HepG2 (cell line): ENCODE measurements at regions not wholly inside any gene's neighbourhood (a gene's known extent, or its start where the extent isn't known, plus 50 kb on each side); places are given as distances from the start of the nearest gene placed in this dataset.

Experiments used
- ATAC-seq: fragments of 200-7000 bp; cut with Tn5 transposase; 3 replicates; pipeline ENCODE4 v1.9.1; 2020; ENCODE audit warnings: mild to moderate bottlenecking, moderate library complexity
- BruUV-seq: library from RNA; stranded (reverse); fragments of 400-500 nt; replicated peaks from 2 replicates; lab custom pipeline; 2021; lab: Mats Ljungman, UMichigan
- CTCF ChIA-PET: fragments of 300-600 bp; formaldehyde crosslinking; extraction: SDS; loops from one replicate; lab custom pipeline; 2021; ENCODE audit warnings: low total read pairs, inconsistent platforms, low intra/inter-chr PET ratio; lab: Yijun Ruan, JAX
- POLR2A ChIA-PET: fragments of 350-600 bp; sonication (Branson Sonifier 250); formaldehyde crosslinking; loops from one replicate; lab custom pipeline; 2020; ENCODE audit warnings: antibody characterized with exemption, inconsistent platforms; lab: Yijun Ruan, JAX
- DNase-seq: peaks from one replicate; pipeline ENCODE4 v3.0.0-alpha.2; 2015; ENCODE audit warnings: low spot score
- FAIRE-seq: peaks from 3 replicates; lab custom pipeline; 2011; peaks lifted over from hg19 to GRCh38; lab: Jason Lieb, UNC
- H2AFZ ChIP-seq: one replicate; pipeline ENCODE4 v1.6.1; 2011; ENCODE audit warnings: low read length, inconsistent platforms
- H3K27ac ChIP-seq: fragments of 300-600 bp; 3 replicates; pipeline ENCODE4 v1.8.0; 2011; ENCODE audit warnings: mixed run types, mild to moderate bottlenecking, mixed read lengths, low read length, inconsistent platforms; ENCODE audit not compliant: insufficient read depth; ENCODE audit errors: extremely low read length
- H3K27me3 ChIP-seq, 2 experiments: fragments of 200-600 bp in 1 of 2; 2 replicates in 1 of 2; 3 replicates in 1 of 2; pipeline versions ENCODE4 v1.6.0 to v1.8.0; 2011; ENCODE audit warnings: low read length in 2 of 2, mild to moderate bottlenecking in 2 of 2, moderate library complexity in 2 of 2, inconsistent platforms in 1 of 2; ENCODE audit not compliant: insufficient read depth in 2 of 2, control insufficient read depth in 1 of 2
- H3K36me3 ChIP-seq, 2 experiments: fragments of 200-600 bp in 1 of 2; replicated peaks in 1 of 2; 2 replicates in 1 of 2; 3 replicates in 1 of 2; pipeline versions ENCODE4 v1.5.1 to v1.8.0; 2011; ENCODE audit warnings: low read length in 2 of 2, inconsistent platforms in 1 of 2; ENCODE audit not compliant: insufficient read depth in 2 of 2, control insufficient read depth in 1 of 2
- H3K4me1 ChIP-seq: 2 replicates; pipeline ENCODE4 v1.5.1; 2012; ENCODE audit warnings: low read length, inconsistent platforms; ENCODE audit not compliant: insufficient read depth
- H3K4me2 ChIP-seq: 2 replicates; pipeline ENCODE4 v1.6.0; 2011; ENCODE audit warnings: low read depth, low read length, inconsistent platforms
- H3K4me3 ChIP-seq, 3 experiments: fragments of 200-600 bp in 1 of 3; sonication (generic), shearing (Covaris generic) in 1 of 3; replicated peaks in 1 of 3; 2 replicates each; pipeline ENCODE4 v1.5.1; 2011 to 2016; ENCODE audit warnings: low read length in 3 of 3, inconsistent platforms in 2 of 3, low read depth in 2 of 3, mild to moderate bottlenecking in 2 of 3, control low read depth in 1 of 3, mixed read lengths in 1 of 3; ENCODE audit not compliant: insufficient read depth in 1 of 3
- H3K79me2 ChIP-seq: one replicate; pipeline ENCODE4 v1.6.1; 2011; ENCODE audit warnings: low read length, inconsistent platforms; ENCODE audit not compliant: insufficient read depth
- H3K9ac ChIP-seq: 2 replicates; pipeline ENCODE4 v1.6.0; 2011; ENCODE audit warnings: mild to moderate bottlenecking, low read depth, low read length, inconsistent platforms; ENCODE audit not compliant: insufficient read depth
- H3K9me3 ChIP-seq: 2 replicates; pipeline ENCODE4 v1.5.1; 2012; ENCODE audit warnings: mild to moderate bottlenecking, low read length
- H4K20me1 ChIP-seq: 2 replicates; pipeline ENCODE4 v1.6.0; 2011; ENCODE audit warnings: inconsistent platforms, mild to moderate bottlenecking, low read length, moderate library complexity; ENCODE audit not compliant: insufficient read depth
- CREB1 ChIP-seq, 2 experiments: fragments of 450-650 bp in 1 of 2; IDR thresholded peaks; 2 replicates each; pipeline ENCODE4 v1.6.1; 2016 to 2017; ENCODE audit warnings: control low read depth in 1 of 2, mild to moderate bottlenecking in 1 of 2, missing compliant biosample characterization in 1 of 2, missing genetic modification characterization in 1 of 2
- EZH2 ChIP-seq: conservative IDR thresholded peaks from 2 replicates; pipeline ENCODE4 v1.6.1; 2012; ENCODE audit warnings: mild to moderate bottlenecking, low read depth, low read length, moderate library complexity
- SMYD3 ChIP-seq: sonication (generic); formaldehyde crosslinking; IDR thresholded peaks from 2 replicates; pipeline ENCODE4 v1.8.1; 2023; ENCODE audit warnings: mild to moderate bottlenecking, missing genetic modification reagents
- TP53 ChIP-seq: sonication (generic); formaldehyde crosslinking; conservative IDR thresholded peaks from 2 replicates; pipeline ENCODE4 v1.4.0; 2020; ENCODE audit warnings: missing genetic modification reagents
- ZFP62 ChIP-seq: sonication (generic); formaldehyde crosslinking; IDR thresholded peaks from 2 replicates; pipeline ENCODE4 v1.4.0; 2020; ENCODE audit warnings: missing genetic modification reagents
- ZNF652 ChIP-seq: IDR thresholded peaks from 2 replicates; pipeline ENCODE4 v1.6.1; 2016; ENCODE audit warnings: low read depth, borderline replicate concordance
- ZNF839 ChIP-seq: sonication (generic); formaldehyde crosslinking; IDR thresholded peaks from 2 replicates; pipeline ENCODE4 v1.4.0; 2020; ENCODE audit warnings: missing genetic modification reagents, mild to moderate bottlenecking, borderline replicate concordance
- ZNF850 ChIP-seq: sonication (generic); formaldehyde crosslinking; conservative IDR thresholded peaks from 2 replicates; pipeline ENCODE4 v1.9.0; 2021; ENCODE audit warnings: mild to moderate bottlenecking, missing genetic modification reagents
- ZNF891 ChIP-seq: sonication (generic); formaldehyde crosslinking; IDR thresholded peaks from 2 replicates; pipeline ENCODE4 v1.5.0; 2020; ENCODE audit warnings: mild to moderate bottlenecking, missing genetic modification reagents
- WGBS: methylation state at CpG from one replicate; pipeline ENCODE4 v1.1.6; 2017; ENCODE audit warnings: low lambda C conversion rate; 5-methylcytosine and 5-hydroxymethylcytosine counted together
- in situ Hi-C: cut with HindIII; loops from 2 replicates; pipeline ENCODE4 v1.10.0; 2017; ENCODE audit warnings: low pct_unique_long_range_greater_than_20kb; ENCODE audit not compliant: extremely low pct_ligation_motif_present
- intact Hi-C: fragments of 100-400 bp; cut with micrococcal nuclease; formaldehyde crosslinking; loops from one replicate; pipeline ENCODE4 v1.10.0; 2022; ENCODE audit not compliant: unreplicated experiment

GRCh38 chr7:41232086-41232485 lies 470.8 kb downstream of the INHBA start (continued):
- TF ChIP-seq ZFP62 (CRISPR knock-in tag): no peak
- no peak for TF ChIP-seq TP53
- no peak for TF ChIP-seq EZH2
- no peak for TF ChIP-seq ZNF839 (CRISPR knock-in tag)
- TF ChIP-seq ZNF891 (CRISPR knock-in tag): no peak
- no peak for TF ChIP-seq ZNF652
- TF ChIP-seq, all 625 proteins: peak for 0

DNA sequence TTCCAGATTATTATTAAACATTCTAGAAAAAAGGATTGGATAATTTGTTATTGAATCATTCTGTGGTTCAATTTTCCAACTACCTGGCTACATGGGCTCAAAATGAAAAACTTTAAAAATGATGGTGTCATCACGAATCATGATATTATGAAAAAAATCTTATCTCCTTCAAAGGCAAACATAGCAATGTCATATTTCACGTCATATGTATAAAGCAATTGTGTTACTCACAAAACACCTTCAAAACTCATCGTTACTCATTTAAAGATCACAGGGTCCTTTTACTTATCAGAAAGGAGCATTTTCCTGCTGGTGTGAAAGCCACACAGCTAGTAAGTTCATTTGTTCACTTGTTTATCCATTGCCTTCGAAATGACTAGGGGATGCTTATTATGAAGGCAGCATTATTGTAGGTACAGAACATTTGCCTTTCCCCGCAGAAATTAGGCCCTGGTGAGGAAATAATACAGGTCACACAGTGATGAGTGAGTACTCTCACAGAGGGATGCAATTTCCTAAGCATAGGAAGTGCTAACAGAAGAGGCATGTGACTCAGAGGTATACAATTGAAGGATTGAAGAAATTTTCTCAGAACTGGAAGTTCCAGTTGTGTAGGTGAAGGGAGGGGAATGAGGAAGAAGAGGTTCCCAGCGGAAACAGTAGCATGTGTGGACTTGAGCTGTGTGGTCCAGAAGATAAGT lies 478.7 kb downstream of the INHBA start:
- 19% methylated on average over 6 of the region's 6 CpGs for WGBS
- CTCF ChIA-PET: no interaction called here
- H2AFZ ChIP-seq: no peak overlapping the region

GRCh38 chr7:41222746-41223145 lies 480.1 kb downstream of the INHBA start:
- in situ Hi-C loops: no loop called here
- FAIRE-seq: no peak
- 42% methylated on average over 3 of the region's 3 CpGs for WGBS
- no peaks in the 10 kb centered on the region for H3K27me3 ChIP-seq
- no peaks in the 10 kb centered on the region for H4K20me1 ChIP-seq
- no peaks in the 10 kb centered on the region for H3K9me3 ChIP-seq
- BruUV-seq: no TSS peak
- intact Hi-C loops: no loop called here
- H3K9ac ChIP-seq: no peak overlapping the region
- no peak for TF ChIP-seq ZNF850
- no peak for TF ChIP-seq TP53
- no peak overlapping the region for H3K27ac ChIP-seq
- H3K4me2 ChIP-seq: no peak overlapping the region
- CTCF ChIA-PET: no interaction called here
- no peaks in the 10 kb centered on the region for H3K79me2 ChIP-seq
- H3K4me1 ChIP-seq: no peaks in the 10 kb centered on the region
- H3K4me3 ChIP-seq: no peak overlapping the region
- no peak for ATAC-seq
- DNase-seq: no peak
- no peaks in the 10 kb centered on the region for H3K36me3 ChIP-seq
- POLR2A ChIA-PET: no interaction called here
- no peak overlapping the region for H2AFZ ChIP-seq

More for the DNA sequence above, 478.7 kb downstream of the INHBA start:
- Histone ChIP-seq H4K20me1 (no peaks in the 10 kb centered on the region), H3K9me3 (no peaks in the 10 kb centered on the region; the same call in 1 of the 2 replicates), H3K79me2 (no peaks in the 10 kb centered on the region), H3K4me1 (no peaks in the 10 kb centered on the region), H3K36me3 (no peaks in the 10 kb centered on the region), H3K27ac (no peak overlapping the region), H3K4me2 (no peak overlapping the region), H3K27me3 (no peaks in the 10 kb centered on the region), H3K4me3 (no peak overlapping the region), H3K9ac (no peak overlapping the region)
- in situ Hi-C loops (no loop called here), intact Hi-C loops (no loop called here)
- BruUV-seq: no TSS peak
- FAIRE-seq (no peak), ATAC-seq (no peak), DNase-seq (no peak)
- POLR2A ChIA-PET: no interaction called here
- TF ChIP-seq SMYD3 (CRISPR knock-in tag) (no peak), CREB1 (IDR thresholded peaks at IDR 0.05) (0 out of 2 replicates have a peak, but pooled peaks have one; percentile 51), CREB1 (CRISPR knock-in tag; IDR thresholded peaks at IDR 0.05) (no peak)
